Peyer's patch (tissue), 4 donors: ENCODE measurements at regions not wholly inside any gene's neighbourhood (a gene's known extent, or its start where the extent isn't known, plus 50 kb on each side); places are given as distances from the start of the nearest gene placed in this dataset.

Experiments used
- CTCF ChIP-seq, 6 experiments: fragments of 450-650 bp in 4 of 6; fragments of 200-600 bp in 2 of 6; sonication (generic) in 1 of 6; IDR thresholded peaks; one replicate each; pipeline ENCODE4 v1.5.1; 2017 to 2019; ENCODE audit warnings: antibody characterized with exemption in 6 of 6, mild to moderate bottlenecking in 3 of 6, moderate library complexity in 1 of 6
- POLR2A ChIP-seq, 2 donors: fragments of 450-650 bp; IDR thresholded peaks; one replicate each; pipeline ENCODE4 v1.5.1; 2017; ENCODE audit warnings: antibody characterized with exemption in 2 of 2, mild to moderate bottlenecking in 2 of 2, moderate library complexity in 2 of 2

DNA sequence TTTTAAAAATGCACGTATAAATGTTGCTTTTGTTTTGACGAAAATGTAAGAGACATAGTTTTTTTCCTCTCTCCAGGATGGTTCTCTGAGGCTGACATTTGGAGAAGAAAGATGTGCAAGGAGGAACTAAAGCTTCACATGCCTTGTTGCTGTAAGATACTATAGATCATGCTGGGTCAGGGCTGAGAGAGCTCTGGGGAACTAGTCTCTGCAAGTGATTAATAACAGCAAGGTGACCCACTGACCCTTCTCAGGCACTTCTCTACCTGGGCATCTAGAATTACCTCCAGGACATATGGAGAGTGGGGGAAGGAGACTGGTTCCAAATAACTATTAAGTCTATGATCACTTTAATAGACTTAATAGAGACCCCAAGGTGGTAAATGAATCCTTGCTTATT lies 246.0 kb downstream of the KBTBD8 start:
- TF ChIP-seq CTCF (IDR thresholded peaks at IDR 0.05) (no peak), POLR2A (IDR thresholded peaks at IDR 0.05) (no peak)
